Right forelimb (tissue), 1 donor: ENCODE measurements at regions not wholly inside any gene's neighbourhood (a gene's known extent, or its start where the extent isn't known, plus 50 kb on each side); places are given as distances from the start of the nearest gene placed in this dataset.

ENCODE experiments used
- DNase-seq: peaks from one replicate; pipeline ENCODE4 v3.0.0-alpha.2; 2018

GRCh38 chr3:82938821-82939328 is 1177.4 kb upstream of the GBE1 start:
- DNase-seq, result peak; percentile 26

- DNase-seq, result no peak
Observed at GRCh38 chr3:82927309-82928253, 1166.1 kb upstream of the GBE1 start.

GRCh38 chr3:82891028-82891427 is 1129.6 kb upstream of the GBE1 start:
- no peak for DNase-seq

- no peak for DNase-seq
Observed at GRCh38 chr3:82883072-82883471, 1121.6 kb upstream of the GBE1 start.

GRCh38 chr3:82875401-82875800 is 1114.0 kb upstream of the GBE1 start:
- DNase-seq, result no peak

GRCh38 chr3:82839871-82840270 is 1078.4 kb upstream of the GBE1 start:
- no peak for DNase-seq

- no peak for DNase-seq
Observed at GRCh38 chr3:82834098-82834497, 1072.7 kb upstream of the GBE1 start.

GRCh38 chr3:82824491-82824890 is 1063.0 kb upstream of the GBE1 start:
- no peak for DNase-seq

- DNase-seq, result no peak
Observed at GRCh38 chr3:82816086-82816485, 1054.6 kb upstream of the GBE1 start.

GRCh38 chr3:82815417-82816058 is 1054.1 kb upstream of the GBE1 start:
- no peak for DNase-seq

- no peak for DNase-seq
Observed at GRCh38 chr3:82814660-82815059, 1053.2 kb upstream of the GBE1 start.

- DNase-seq, result no peak
Observed at GRCh38 chr3:82807781-82808180, 1046.3 kb upstream of the GBE1 start.

GRCh38 chr3:82802501-82802900 is 1041.1 kb upstream of the GBE1 start:
- no peak for DNase-seq

- DNase-seq, result no peak
Observed at GRCh38 chr3:82800248-82800647, 1038.8 kb upstream of the GBE1 start.

GRCh38 chr3:82796765-82797164 is 1035.3 kb upstream of the GBE1 start:
- DNase-seq, result no peak

- no peak for DNase-seq
Observed at GRCh38 chr3:82791241-82791640, 1029.8 kb upstream of the GBE1 start.

- DNase-seq, result no peak
Observed at GRCh38 chr3:82790307-82791097, 1029.1 kb upstream of the GBE1 start.

GRCh38 chr3:82783194-82783593 is 1021.7 kb upstream of the GBE1 start:
- DNase-seq, result no peak

GRCh38 chr3:82773207-82773606 is 1011.8 kb upstream of the GBE1 start:
- no peak for DNase-seq

- no peak for DNase-seq
Observed at GRCh38 chr3:82764521-82764920, 1003.1 kb upstream of the GBE1 start.

GRCh38 chr3:82761858-82762257 is 1000.4 kb upstream of the GBE1 start:
- no peak for DNase-seq

- DNase-seq, result no peak
Observed at GRCh38 chr3:82745544-82745943, 984.1 kb upstream of the GBE1 start.

- DNase-seq, result no peak
Observed at GRCh38 chr3:82743196-82743595, 981.8 kb upstream of the GBE1 start.
